BLaER1 (cell line): ENCODE measurements at regions not wholly inside any gene's neighbourhood (a gene's known extent, or its start where the extent isn't known, plus 50 kb on each side); places are given as distances from the start of the nearest gene placed in this dataset.

ENCODE experiments used
- H3K27ac ChIP-seq: shearing (Covaris generic); formaldehyde crosslinking; 2 replicates; pipeline ENCODE4 v1.8.1; 2022
- H3K27me3 ChIP-seq: shearing (Covaris generic); formaldehyde crosslinking; 2 replicates; pipeline ENCODE4 v1.8.1; 2022
- H3K36me3 ChIP-seq: shearing (Covaris generic); formaldehyde crosslinking; 2 replicates; pipeline ENCODE4 v1.8.1; 2022
- H3K4me1 ChIP-seq: shearing (Covaris generic); formaldehyde crosslinking; 2 replicates; pipeline ENCODE4 v1.8.1; 2022
- H3K4me2 ChIP-seq: shearing (Covaris generic); formaldehyde crosslinking; 2 replicates; pipeline ENCODE4 v1.8.1; 2022
- H3K4me3 ChIP-seq: shearing (Covaris generic); formaldehyde crosslinking; 2 replicates; pipeline ENCODE4 v1.8.1; 2022
- H3K9ac ChIP-seq: shearing (Covaris generic); formaldehyde crosslinking; 2 replicates; pipeline ENCODE4 v1.8.1; 2022
- H3K9me3 ChIP-seq: shearing (Covaris generic); formaldehyde crosslinking; 2 replicates; pipeline ENCODE4 v1.8.1; 2022
- H4K20me1 ChIP-seq: shearing (Covaris generic); formaldehyde crosslinking; 2 replicates; pipeline ENCODE4 v1.8.1; 2022
- Cebpa-rat ChIP-seq: shearing (Covaris generic); IDR thresholded peaks from 2 replicates; pipeline ENCODE4 v1.8.1; 2022

GRCh38 chr3:132205609-132206008 lies 111.6 kb upstream of the ACP3 start:
- Histone ChIP-seq H4K20me1 (no peaks in the 10 kb centered on the region), H3K27ac (no peak overlapping the region), H3K9ac (no peak overlapping the region), H3K4me3 (no peak overlapping the region), H3K9me3 (no peaks in the 10 kb centered on the region), H3K4me2 (no peak overlapping the region), H3K4me1 (no peaks in the 10 kb centered on the region), H3K36me3 (no peaks in the 10 kb centered on the region), H3K27me3 (no peaks in the 10 kb centered on the region)
- no peak for TF ChIP-seq Cebpa-rat

GRCh38 chr3:132209855-132210254 lies 107.4 kb upstream of the ACP3 start:
- no peaks in the 10 kb centered on the region for H3K4me1 ChIP-seq
- H3K36me3 ChIP-seq: no peaks in the 10 kb centered on the region
- no peak overlapping the region for H3K4me2 ChIP-seq
- no peak for TF ChIP-seq Cebpa-rat
- no peaks in the 10 kb centered on the region for H3K27me3 ChIP-seq
- no peaks in the 10 kb centered on the region for H4K20me1 ChIP-seq
- H3K9ac ChIP-seq: no peak overlapping the region
- no peaks in the 10 kb centered on the region for H3K9me3 ChIP-seq
- no peak overlapping the region for H3K4me3 ChIP-seq
- no peak overlapping the region for H3K27ac ChIP-seq

- Histone ChIP-seq H3K27ac (no peak overlapping the region), H3K36me3 (no peaks in the 10 kb centered on the region), H3K4me3 (no peak overlapping the region), H3K4me1 (no peaks in the 10 kb centered on the region), H3K9me3 (no peaks in the 10 kb centered on the region), H3K9ac (no peak overlapping the region), H3K4me2 (no peak overlapping the region), H3K27me3 (no peaks in the 10 kb centered on the region), H4K20me1 (no peaks in the 10 kb centered on the region)
- no peak for TF ChIP-seq Cebpa-rat
These were observed 106.5 kb upstream of the ACP3 start for GRCh38 chr3:132210476-132211346.

- no peaks in the 10 kb centered on the region for H3K4me1 ChIP-seq
- H3K27ac ChIP-seq: no peak overlapping the region
- no peak overlapping the region for H3K9ac ChIP-seq
- no peaks in the 10 kb centered on the region for H3K27me3 ChIP-seq
- H3K9me3 ChIP-seq: no peaks in the 10 kb centered on the region
- H4K20me1 ChIP-seq: no peaks in the 10 kb centered on the region
- no peak overlapping the region for H3K4me3 ChIP-seq
- H3K36me3 ChIP-seq: no peaks in the 10 kb centered on the region
- no peak for TF ChIP-seq Cebpa-rat
- H3K4me2 ChIP-seq: no peak overlapping the region
These were observed 105.3 kb upstream of the ACP3 start for GRCh38 chr3:132211896-132212295.

- no peak overlapping the region for H3K4me2 ChIP-seq
- H3K27me3 ChIP-seq: no peaks in the 10 kb centered on the region
- H3K9ac ChIP-seq: no peak overlapping the region
- no peak for TF ChIP-seq Cebpa-rat
- H4K20me1 ChIP-seq: no peaks in the 10 kb centered on the region
- no peaks in the 10 kb centered on the region for H3K36me3 ChIP-seq
- H3K27ac ChIP-seq: no peak overlapping the region
- H3K9me3 ChIP-seq: no peaks in the 10 kb centered on the region
- H3K4me1 ChIP-seq: peaks cover 11% of the 10 kb centered on the region
- no peak overlapping the region for H3K4me3 ChIP-seq
These were observed 98.1 kb upstream of the ACP3 start for GRCh38 chr3:132218817-132219755.

GRCh38 chr3:132220986-132221385 lies 96.2 kb upstream of the ACP3 start:
- Histone ChIP-seq H3K27ac (no peak overlapping the region), H3K9ac (no peak overlapping the region), H3K27me3 (no peaks in the 10 kb centered on the region), H3K4me3 (no peak overlapping the region), H3K9me3 (no peaks in the 10 kb centered on the region), H3K4me2 (no peak overlapping the region), H4K20me1 (no peaks in the 10 kb centered on the region), H3K4me1 (peaks cover 11% of the 10 kb centered on the region), H3K36me3 (no peaks in the 10 kb centered on the region)
- TF ChIP-seq Cebpa-rat: no peak

GRCh38 chr3:132222868-132223538 lies 94.2 kb upstream of the ACP3 start:
- H3K4me2 ChIP-seq: 0 out of 2 replicates have a peak overlapping the region, but pooled peaks have one; percentile 1
- no peaks in the 10 kb centered on the region for H4K20me1 ChIP-seq
- no peak overlapping the region for H3K27ac ChIP-seq
- H3K27me3 ChIP-seq: no peaks in the 10 kb centered on the region
- H3K4me1 ChIP-seq: peaks cover 11% of the 10 kb centered on the region
- no peaks in the 10 kb centered on the region for H3K9me3 ChIP-seq
- TF ChIP-seq Cebpa-rat: no peak
- no peak overlapping the region for H3K9ac ChIP-seq
- no peak overlapping the region for H3K4me3 ChIP-seq
- H3K36me3 ChIP-seq: no peaks in the 10 kb centered on the region

- Histone ChIP-seq H3K27me3 (no peaks in the 10 kb centered on the region), H3K9ac (no peak overlapping the region), H3K27ac (no peak overlapping the region), H3K4me3 (no peak overlapping the region), H3K4me1 (peaks cover 11% of the 10 kb centered on the region), H3K9me3 (no peaks in the 10 kb centered on the region), H3K4me2 (no peak overlapping the region), H4K20me1 (no peaks in the 10 kb centered on the region), H3K36me3 (no peaks in the 10 kb centered on the region)
- no peak for TF ChIP-seq Cebpa-rat
These were observed 91.5 kb upstream of the ACP3 start for GRCh38 chr3:132225664-132226063.

- no peak overlapping the region for H3K27ac ChIP-seq
- no peak overlapping the region for H3K4me3 ChIP-seq
- no peaks in the 10 kb centered on the region for H3K4me1 ChIP-seq
- TF ChIP-seq Cebpa-rat: no peak
- no peak overlapping the region for H3K9ac ChIP-seq
- H3K9me3 ChIP-seq: no peaks in the 10 kb centered on the region
- no peaks in the 10 kb centered on the region for H3K36me3 ChIP-seq
- no peaks in the 10 kb centered on the region for H4K20me1 ChIP-seq
- no peak overlapping the region for H3K4me2 ChIP-seq
- no peaks in the 10 kb centered on the region for H3K27me3 ChIP-seq
These were observed 88.3 kb upstream of the ACP3 start for GRCh38 chr3:132228923-132229322.
